ENCODE measurements at regions not wholly inside any gene's neighbourhood (a gene's known extent, or its start where the extent isn't known, plus 50 kb on each side); places are given as distances from the start of the nearest gene placed in this dataset.

DNA sequence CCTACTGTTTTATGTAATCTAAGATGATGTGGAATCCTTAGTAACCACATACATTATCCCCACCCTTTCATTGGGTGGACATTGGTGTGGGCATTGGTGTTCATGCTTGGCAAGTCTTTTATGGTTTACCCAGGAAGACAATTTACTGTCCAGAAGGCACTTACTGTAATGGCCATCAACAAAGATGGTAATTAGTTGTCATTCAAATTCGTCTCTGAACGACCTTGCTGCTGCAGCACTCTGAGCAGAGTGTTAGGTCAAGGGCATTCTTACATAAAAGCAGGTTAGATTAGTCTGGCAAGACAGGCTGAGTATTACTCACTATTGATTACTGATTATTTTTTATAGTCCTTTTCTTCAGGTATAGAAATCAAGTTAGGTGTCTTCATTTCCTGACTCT, 447.9 kb downstream of the XIRP2 start (continued):
- TF ChIP-seq, protein P1, sequence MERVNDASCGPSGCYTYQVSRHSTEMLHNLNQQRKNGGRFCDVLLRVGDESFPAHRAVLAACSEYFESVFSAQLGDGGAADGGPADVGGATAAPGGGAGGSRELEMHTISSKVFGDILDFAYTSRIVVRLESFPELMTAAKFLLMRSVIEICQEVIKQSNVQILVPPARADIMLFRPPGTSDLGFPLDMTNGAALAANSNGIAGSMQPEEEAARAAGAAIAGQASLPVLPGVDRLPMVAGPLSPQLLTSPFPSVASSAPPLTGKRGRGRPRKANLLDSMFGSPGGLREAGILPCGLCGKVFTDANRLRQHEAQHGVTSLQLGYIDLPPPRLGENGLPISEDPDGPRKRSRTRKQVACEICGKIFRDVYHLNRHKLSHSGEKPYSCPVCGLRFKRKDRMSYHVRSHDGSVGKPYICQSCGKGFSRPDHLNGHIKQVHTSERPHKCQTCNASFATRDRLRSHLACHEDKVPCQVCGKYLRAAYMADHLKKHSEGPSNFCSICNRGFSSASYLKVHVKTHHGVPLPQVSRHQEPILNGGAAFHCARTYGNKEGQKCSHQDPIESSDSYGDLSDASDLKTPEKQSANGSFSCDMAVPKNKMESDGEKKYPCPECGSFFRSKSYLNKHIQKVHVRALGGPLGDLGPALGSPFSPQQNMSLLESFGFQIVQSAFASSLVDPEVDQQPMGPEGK (CRISPR knock-in tag; IDR thresholded peaks at IDR 0.05; ENCODE audit: borderline replicate concordance): no peak
- TF ChIP-seq ZC3H10 (CRISPR knock-in tag; IDR thresholded peaks at IDR 0.05) (no peak), ISL1 (CRISPR knock-in tag; IDR thresholded peaks at IDR 0.05) (no peak), ARNTL (CRISPR knock-in tag; IDR thresholded peaks at IDR 0.05; ENCODE audit: borderline replicate concordance, low read depth) (no peak), ZFP3 (CRISPR knock-in tag; IDR thresholded peaks at IDR 0.05) (no peak), ZNF70 (CRISPR knock-in tag; IDR thresholded peaks at IDR 0.05) (no peak), OSR1 (CRISPR knock-in tag; IDR thresholded peaks at IDR 0.05) (no peak), GLIS3 (CRISPR knock-in tag; IDR thresholded peaks at IDR 0.05) (no peak), ZNF565 (CRISPR knock-in tag; conservative IDR thresholded peaks at IDR 0.05; ENCODE audit: low read depth) (no peak), ZFP30 (CRISPR knock-in tag; IDR thresholded peaks at IDR 0.05) (no peak)

DNA sequence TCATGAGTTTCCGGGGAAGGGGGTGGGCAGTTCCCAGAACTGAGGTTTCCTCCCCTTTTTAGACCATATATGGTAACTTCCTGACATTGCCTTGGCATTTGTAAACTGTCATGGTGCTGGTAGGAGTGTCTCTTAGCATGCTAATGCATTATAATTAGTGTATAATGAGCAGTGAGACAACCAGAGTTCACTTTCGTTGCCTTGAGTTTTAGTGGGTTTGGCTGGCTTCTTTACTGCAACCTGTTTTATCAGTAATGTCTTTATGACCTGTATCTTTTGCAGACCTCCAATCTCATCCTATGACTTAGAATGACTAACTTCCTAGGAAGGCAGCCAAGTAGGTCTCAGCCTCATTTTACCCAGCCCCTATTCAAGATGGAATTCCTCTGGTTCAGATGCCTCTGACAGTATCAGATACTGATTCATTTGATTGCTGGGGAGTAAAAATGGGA, 447.3 kb downstream of the XIRP2 start:
- TF ChIP-seq ESRRG (CRISPR knock-in tag; IDR thresholded peaks at IDR 0.05) (no peak), ISL1 (CRISPR knock-in tag; IDR thresholded peaks at IDR 0.05) (peak; percentile 62), ZNF8 (CRISPR knock-in tag; IDR thresholded peaks at IDR 0.05) (no peak), CSDC2 (CRISPR knock-in tag; IDR thresholded peaks at IDR 0.05) (peak; percentile 80; the same call in 1 of the 2 replicates), ZC3H10 (CRISPR knock-in tag; IDR thresholded peaks at IDR 0.05) (peak; percentile 57; the same call in 1 of the 2 replicates), BACH2 (CRISPR knock-in tag; IDR thresholded peaks at IDR 0.05; ENCODE audit: borderline replicate concordance) (no peak), PPARA (CRISPR knock-in tag; IDR thresholded peaks at IDR 0.05; ENCODE audit: borderline replicate concordance) (no peak), ZFP3 (CRISPR knock-in tag; IDR thresholded peaks at IDR 0.05) (peak; percentile 65; the same call in 1 of the 2 replicates), TOX (CRISPR knock-in tag; IDR thresholded peaks at IDR 0.05; ENCODE audit: borderline replicate concordance) (peak; percentile 39; the same call in 1 of the 2 replicates), ZFP30 (CRISPR knock-in tag; IDR thresholded peaks at IDR 0.05) (no peak), GLIS3 (CRISPR knock-in tag; IDR thresholded peaks at IDR 0.05) (no peak)
- TF ChIP-seq, protein P1 (CRISPR knock-in tag; IDR thresholded peaks at IDR 0.05; ENCODE audit: borderline replicate concordance): peak; percentile 30; the same call in 1 of the 2 replicates
- TF ChIP-seq, protein P2, sequence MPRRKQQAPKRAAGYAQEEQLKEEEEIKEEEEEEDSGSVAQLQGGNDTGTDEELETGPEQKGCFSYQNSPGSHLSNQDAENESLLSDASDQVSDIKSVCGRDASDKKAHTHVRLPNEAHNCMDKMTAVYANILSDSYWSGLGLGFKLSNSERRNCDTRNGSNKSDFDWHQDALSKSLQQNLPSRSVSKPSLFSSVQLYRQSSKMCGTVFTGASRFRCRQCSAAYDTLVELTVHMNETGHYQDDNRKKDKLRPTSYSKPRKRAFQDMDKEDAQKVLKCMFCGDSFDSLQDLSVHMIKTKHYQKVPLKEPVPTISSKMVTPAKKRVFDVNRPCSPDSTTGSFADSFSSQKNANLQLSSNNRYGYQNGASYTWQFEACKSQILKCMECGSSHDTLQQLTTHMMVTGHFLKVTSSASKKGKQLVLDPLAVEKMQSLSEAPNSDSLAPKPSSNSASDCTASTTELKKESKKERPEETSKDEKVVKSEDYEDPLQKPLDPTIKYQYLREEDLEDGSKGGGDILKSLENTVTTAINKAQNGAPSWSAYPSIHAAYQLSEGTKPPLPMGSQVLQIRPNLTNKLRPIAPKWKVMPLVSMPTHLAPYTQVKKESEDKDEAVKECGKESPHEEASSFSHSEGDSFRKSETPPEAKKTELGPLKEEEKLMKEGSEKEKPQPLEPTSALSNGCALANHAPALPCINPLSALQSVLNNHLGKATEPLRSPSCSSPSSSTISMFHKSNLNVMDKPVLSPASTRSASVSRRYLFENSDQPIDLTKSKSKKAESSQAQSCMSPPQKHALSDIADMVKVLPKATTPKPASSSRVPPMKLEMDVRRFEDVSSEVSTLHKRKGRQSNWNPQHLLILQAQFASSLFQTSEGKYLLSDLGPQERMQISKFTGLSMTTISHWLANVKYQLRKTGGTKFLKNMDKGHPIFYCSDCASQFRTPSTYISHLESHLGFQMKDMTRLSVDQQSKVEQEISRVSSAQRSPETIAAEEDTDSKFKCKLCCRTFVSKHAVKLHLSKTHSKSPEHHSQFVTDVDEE (CRISPR knock-in tag; IDR thresholded peaks at IDR 0.05): no peak
- TF ChIP-seq, protein P3, sequence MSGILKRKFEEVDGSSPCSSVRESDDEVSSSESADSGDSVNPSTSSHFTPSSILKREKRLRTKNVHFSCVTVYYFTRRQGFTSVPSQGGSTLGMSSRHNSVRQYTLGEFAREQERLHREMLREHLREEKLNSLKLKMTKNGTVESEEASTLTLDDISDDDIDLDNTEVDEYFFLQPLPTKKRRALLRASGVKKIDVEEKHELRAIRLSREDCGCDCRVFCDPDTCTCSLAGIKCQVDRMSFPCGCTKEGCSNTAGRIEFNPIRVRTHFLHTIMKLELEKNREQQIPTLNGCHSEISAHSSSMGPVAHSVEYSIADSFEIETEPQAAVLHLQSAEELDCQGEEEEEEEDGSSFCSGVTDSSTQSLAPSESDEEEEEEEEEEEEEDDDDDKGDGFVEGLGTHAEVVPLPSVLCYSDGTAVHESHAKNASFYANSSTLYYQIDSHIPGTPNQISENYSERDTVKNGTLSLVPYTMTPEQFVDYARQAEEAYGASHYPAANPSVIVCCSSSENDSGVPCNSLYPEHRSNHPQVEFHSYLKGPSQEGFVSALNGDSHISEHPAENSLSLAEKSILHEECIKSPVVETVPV (CRISPR knock-in tag; IDR thresholded peaks at IDR 0.05): no peak
- TF ChIP-seq, protein P4, sequence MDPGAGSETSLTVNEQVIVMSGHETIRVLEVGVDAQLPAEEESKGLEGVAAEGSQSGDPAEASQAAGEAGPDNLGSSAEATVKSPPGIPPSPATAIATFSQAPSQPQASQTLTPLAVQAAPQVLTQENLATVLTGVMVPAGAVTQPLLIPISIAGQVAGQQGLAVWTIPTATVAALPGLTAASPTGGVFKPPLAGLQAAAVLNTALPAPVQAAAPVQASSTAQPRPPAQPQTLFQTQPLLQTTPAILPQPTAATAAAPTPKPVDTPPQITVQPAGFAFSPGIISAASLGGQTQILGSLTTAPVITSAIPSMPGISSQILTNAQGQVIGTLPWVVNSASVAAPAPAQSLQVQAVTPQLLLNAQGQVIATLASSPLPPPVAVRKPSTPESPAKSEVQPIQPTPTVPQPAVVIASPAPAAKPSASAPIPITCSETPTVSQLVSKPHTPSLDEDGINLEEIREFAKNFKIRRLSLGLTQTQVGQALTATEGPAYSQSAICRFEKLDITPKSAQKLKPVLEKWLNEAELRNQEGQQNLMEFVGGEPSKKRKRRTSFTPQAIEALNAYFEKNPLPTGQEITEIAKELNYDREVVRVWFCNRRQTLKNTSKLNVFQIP (CRISPR knock-in tag; IDR thresholded peaks at IDR 0.05; ENCODE audit: borderline replicate concordance, low read depth): no peak
- ATAC-seq: peak; percentile 47; the same call in 1 of the 3 replicates

DNA sequence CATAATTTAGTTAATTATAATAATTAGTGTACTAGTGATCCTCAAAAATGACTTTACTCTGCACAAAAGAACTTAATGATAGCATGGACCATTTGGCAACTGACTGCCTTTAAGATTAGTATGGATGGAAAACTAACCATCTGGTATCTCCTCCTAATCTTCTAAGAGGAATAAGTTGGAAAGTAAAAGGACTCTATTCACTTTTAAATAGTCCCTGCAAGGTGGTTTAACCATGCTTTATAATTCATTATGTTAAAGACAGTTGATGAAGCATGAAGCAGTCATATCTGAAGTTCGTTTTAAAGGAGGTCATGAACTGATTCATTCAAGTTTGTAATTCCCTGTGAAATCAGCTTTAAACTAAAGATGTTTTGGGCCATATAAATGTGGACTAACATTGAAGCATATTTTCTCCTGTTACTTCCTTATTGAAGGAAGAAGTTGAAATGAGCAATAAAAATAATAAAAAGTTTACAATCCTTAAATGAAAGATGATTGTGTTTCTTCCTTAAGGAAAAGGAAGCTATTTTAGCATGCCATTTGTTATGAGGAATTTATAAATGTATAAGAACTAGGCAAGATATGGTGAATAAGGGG, 446.0 kb downstream of the XIRP2 start:
- no peak for ATAC-seq
- TF ChIP-seq, protein P5, sequence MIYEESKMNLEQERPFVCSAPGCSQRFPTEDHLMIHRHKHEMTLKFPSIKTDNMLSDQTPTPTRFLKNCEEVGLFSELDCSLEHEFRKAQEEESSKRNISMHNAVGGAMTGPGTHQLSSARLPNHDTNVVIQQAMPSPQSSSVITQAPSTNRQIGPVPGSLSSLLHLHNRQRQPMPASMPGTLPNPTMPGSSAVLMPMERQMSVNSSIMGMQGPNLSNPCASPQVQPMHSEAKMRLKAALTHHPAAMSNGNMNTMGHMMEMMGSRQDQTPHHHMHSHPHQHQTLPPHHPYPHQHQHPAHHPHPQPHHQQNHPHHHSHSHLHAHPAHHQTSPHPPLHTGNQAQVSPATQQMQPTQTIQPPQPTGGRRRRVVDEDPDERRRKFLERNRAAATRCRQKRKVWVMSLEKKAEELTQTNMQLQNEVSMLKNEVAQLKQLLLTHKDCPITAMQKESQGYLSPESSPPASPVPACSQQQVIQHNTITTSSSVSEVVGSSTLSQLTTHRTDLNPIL (CRISPR knock-in tag; IDR thresholded peaks at IDR 0.05; ENCODE audit: low read depth): no peak
- TF ChIP-seq, protein P3 (CRISPR knock-in tag; IDR thresholded peaks at IDR 0.05): no peak
- TF ChIP-seq ZNF70 (CRISPR knock-in tag; IDR thresholded peaks at IDR 0.05) (no peak), ESRRG (CRISPR knock-in tag; IDR thresholded peaks at IDR 0.05) (no peak), ZNF8 (CRISPR knock-in tag; IDR thresholded peaks at IDR 0.05) (no peak), ARNTL (CRISPR knock-in tag; IDR thresholded peaks at IDR 0.05; ENCODE audit: borderline replicate concordance, low read depth) (no peak), PPARA (CRISPR knock-in tag; IDR thresholded peaks at IDR 0.05; ENCODE audit: borderline replicate concordance) (no peak)
- TF ChIP-seq, protein P1 (CRISPR knock-in tag; IDR thresholded peaks at IDR 0.05; ENCODE audit: borderline replicate concordance): no peak

Measured in SK-N-SH treated with all-trans-retinoic acid at 6 μM for 48 hours (cell line).